Panc1 (cell line): ENCODE measurements at regions not wholly inside any gene's neighbourhood (a gene's known extent, or its start where the extent isn't known, plus 50 kb on each side); places are given as distances from the start of the nearest gene placed in this dataset.

Experiments used
- ATAC-seq: fragments of 200-7000 bp; cut with Tn5 transposase; 2 replicates; pipeline ENCODE4 v1.9.1; 2020; ENCODE audit warnings: mild to moderate bottlenecking, moderate library complexity
- BruUV-seq: library from RNA; stranded (reverse); fragments of 400-500 nt; replicated peaks from 2 replicates; lab custom pipeline; 2021; lab: Mats Ljungman, UMichigan
- CTCF ChIA-PET: fragments of 300-600 bp; sonication (Branson Sonifier 250); formaldehyde crosslinking; loops from one replicate; lab custom pipeline; 2022; ENCODE audit warnings: antibody characterized with exemption; lab: Charles Lee
- POLR2A ChIA-PET: fragments of 300-600 bp; sonication (Branson Sonifier 250); formaldehyde crosslinking; loops from one replicate; lab custom pipeline; 2022; ENCODE audit warnings: antibody characterized with exemption; lab: Charles Lee
- DNase-seq: peaks from one replicate; pipeline ENCODE4 v3.0.0-alpha.2; 2010; ENCODE audit warnings: low read depth, low spot score
- H3K27ac ChIP-seq: 2 replicates; pipeline ENCODE4 v1.5.1; 2011; ENCODE audit warnings: mild to moderate bottlenecking, low read length, inconsistent platforms
- H3K27me3 ChIP-seq: fragments of 200-500 bp; sonication (Bioruptor generic); 2 replicates; pipeline ENCODE4 v1.6.0; 2014; ENCODE audit warnings: low read length, inconsistent platforms; ENCODE audit not compliant: control insufficient read depth, insufficient read depth
- H3K36me3 ChIP-seq: fragments of 200-500 bp; sonication (Bioruptor generic); 2 replicates; pipeline ENCODE4 v1.5.1; 2014; ENCODE audit warnings: inconsistent platforms, mild to moderate bottlenecking, low read length, moderate library complexity; ENCODE audit not compliant: control insufficient read depth, insufficient read depth
- H3K4me1 ChIP-seq: 2 replicates; pipeline ENCODE4 v1.5.1; 2011; ENCODE audit warnings: inconsistent platforms, mild to moderate bottlenecking, low read length, moderate library complexity; ENCODE audit not compliant: control insufficient read depth, insufficient read depth
- H3K4me3 ChIP-seq, 2 experiments: 2 replicates each; pipeline ENCODE4 v1.5.1; 2011 to 2012; ENCODE audit warnings: low read depth in 2 of 2, low read length in 2 of 2, mild to moderate bottlenecking in 2 of 2, inconsistent platforms in 1 of 2, moderate library complexity in 1 of 2
- H3K9me3 ChIP-seq: fragments of 200-500 bp; sonication (Bioruptor generic); 2 replicates; pipeline ENCODE4 v1.5.1; 2014; ENCODE audit warnings: low read depth, mild to moderate bottlenecking, inconsistent platforms, low read length, moderate library complexity; ENCODE audit not compliant: control insufficient read depth, insufficient read depth
- POLR2AphosphoS5 ChIP-seq: IDR thresholded peaks from 2 replicates; pipeline ENCODE4 v1.6.1; 2012; ENCODE audit warnings: mild to moderate bottlenecking, low read depth, low read length, moderate library complexity
- SIN3A ChIP-seq: IDR thresholded peaks from 2 replicates; pipeline ENCODE4 v1.6.1; 2012; ENCODE audit warnings: low read depth, mild to moderate bottlenecking, low read length, moderate library complexity, borderline replicate concordance; ENCODE audit not compliant: insufficient read depth
- TCF7L2 ChIP-seq: IDR thresholded peaks from 2 replicates; pipeline ENCODE4 v1.6.1; 2011; ENCODE audit warnings: mild to moderate bottlenecking, low read depth, low read length, inconsistent platforms
- in situ Hi-C: cut with HindIII; loops from 2 replicates; pipeline ENCODE4 v1.10.0; 2016; ENCODE audit warnings: low sequenced_read_pairs, low pct_unique_long_range_greater_than_20kb
- intact Hi-C: fragments of 100-400 bp; cut with micrococcal nuclease; formaldehyde crosslinking; loops from one replicate; pipeline ENCODE4 v1.10.0; 2022; ENCODE audit not compliant: unreplicated experiment
- TF ChIP-seq, protein P1 (sequence below), 2 experiments: IDR thresholded peaks; 2 replicates each; pipeline ENCODE4 v1.6.1; 2011 to 2012; ENCODE audit warnings: low read depth in 2 of 2, control low read depth in 1 of 2, low read length in 1 of 2, mild to moderate bottlenecking in 1 of 2, moderate library complexity in 1 of 2; ENCODE audit not compliant: insufficient read depth in 1 of 2
- TF ChIP-seq, protein P2 (sequence below): fragments of 450-650 bp; IDR thresholded peaks from 2 replicates; pipeline ENCODE4 v1.5.1; 2017; ENCODE audit warnings: mild to moderate bottlenecking

DNA sequence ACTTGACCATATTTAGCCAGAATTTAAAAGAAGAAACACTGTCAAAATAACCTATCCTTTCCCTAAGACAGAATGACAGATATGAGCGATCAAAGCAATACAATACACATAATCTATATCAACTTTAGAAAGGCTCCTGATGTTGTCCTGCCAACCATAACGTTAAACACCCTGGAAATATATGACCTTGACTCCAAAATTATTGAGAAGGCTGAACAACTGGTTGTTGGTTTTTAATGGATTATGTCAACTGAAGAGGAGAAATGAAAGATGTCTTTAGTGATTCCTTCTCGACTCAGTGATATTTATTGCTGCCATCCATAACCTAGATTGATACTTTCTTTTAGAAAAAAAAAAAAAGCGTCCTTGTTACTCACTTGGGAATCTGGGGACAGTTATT is 957.2 kb downstream of the SLITRK1 start:
- Histone ChIP-seq H3K27me3 (no peaks in the 10 kb centered on the region), H3K27ac (no peak overlapping the region), H3K9me3 (no peaks in the 10 kb centered on the region), H3K36me3 (no peaks in the 10 kb centered on the region), H3K4me3 (no peak overlapping the region), H3K4me1 (no peaks in the 10 kb centered on the region)
- in situ Hi-C loops (no loop called here), intact Hi-C loops (no loop called here)
- no peak for DNase-seq
- TF ChIP-seq, protein P1, sequence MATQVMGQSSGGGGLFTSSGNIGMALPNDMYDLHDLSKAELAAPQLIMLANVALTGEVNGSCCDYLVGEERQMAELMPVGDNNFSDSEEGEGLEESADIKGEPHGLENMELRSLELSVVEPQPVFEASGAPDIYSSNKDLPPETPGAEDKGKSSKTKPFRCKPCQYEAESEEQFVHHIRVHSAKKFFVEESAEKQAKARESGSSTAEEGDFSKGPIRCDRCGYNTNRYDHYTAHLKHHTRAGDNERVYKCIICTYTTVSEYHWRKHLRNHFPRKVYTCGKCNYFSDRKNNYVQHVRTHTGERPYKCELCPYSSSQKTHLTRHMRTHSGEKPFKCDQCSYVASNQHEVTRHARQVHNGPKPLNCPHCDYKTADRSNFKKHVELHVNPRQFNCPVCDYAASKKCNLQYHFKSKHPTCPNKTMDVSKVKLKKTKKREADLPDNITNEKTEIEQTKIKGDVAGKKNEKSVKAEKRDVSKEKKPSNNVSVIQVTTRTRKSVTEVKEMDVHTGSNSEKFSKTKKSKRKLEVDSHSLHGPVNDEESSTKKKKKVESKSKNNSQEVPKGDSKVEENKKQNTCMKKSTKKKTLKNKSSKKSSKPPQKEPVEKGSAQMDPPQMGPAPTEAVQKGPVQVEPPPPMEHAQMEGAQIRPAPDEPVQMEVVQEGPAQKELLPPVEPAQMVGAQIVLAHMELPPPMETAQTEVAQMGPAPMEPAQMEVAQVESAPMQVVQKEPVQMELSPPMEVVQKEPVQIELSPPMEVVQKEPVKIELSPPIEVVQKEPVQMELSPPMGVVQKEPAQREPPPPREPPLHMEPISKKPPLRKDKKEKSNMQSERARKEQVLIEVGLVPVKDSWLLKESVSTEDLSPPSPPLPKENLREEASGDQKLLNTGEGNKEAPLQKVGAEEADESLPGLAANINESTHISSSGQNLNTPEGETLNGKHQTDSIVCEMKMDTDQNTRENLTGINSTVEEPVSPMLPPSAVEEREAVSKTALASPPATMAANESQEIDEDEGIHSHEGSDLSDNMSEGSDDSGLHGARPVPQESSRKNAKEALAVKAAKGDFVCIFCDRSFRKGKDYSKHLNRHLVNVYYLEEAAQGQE (IDR thresholded peaks at IDR 0.05; ENCODE audit: insufficient read depth in 1 of 2, low read depth in 2 of 2, low read length in 1 of 2) = no peak
- TF ChIP-seq POLR2AphosphoS5 = no peak
- TF ChIP-seq, protein P2, sequence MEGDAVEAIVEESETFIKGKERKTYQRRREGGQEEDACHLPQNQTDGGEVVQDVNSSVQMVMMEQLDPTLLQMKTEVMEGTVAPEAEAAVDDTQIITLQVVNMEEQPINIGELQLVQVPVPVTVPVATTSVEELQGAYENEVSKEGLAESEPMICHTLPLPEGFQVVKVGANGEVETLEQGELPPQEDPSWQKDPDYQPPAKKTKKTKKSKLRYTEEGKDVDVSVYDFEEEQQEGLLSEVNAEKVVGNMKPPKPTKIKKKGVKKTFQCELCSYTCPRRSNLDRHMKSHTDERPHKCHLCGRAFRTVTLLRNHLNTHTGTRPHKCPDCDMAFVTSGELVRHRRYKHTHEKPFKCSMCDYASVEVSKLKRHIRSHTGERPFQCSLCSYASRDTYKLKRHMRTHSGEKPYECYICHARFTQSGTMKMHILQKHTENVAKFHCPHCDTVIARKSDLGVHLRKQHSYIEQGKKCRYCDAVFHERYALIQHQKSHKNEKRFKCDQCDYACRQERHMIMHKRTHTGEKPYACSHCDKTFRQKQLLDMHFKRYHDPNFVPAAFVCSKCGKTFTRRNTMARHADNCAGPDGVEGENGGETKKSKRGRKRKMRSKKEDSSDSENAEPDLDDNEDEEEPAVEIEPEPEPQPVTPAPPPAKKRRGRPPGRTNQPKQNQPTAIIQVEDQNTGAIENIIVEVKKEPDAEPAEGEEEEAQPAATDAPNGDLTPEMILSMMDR = no peak
- TF ChIP-seq TCF7L2 = no peak
- TF ChIP-seq SIN3A = no peak
- no peak for ATAC-seq
- BruUV-seq = no TSS peak
- POLR2A ChIA-PET = no interaction called here
- CTCF ChIA-PET = no interaction called here

DNA sequence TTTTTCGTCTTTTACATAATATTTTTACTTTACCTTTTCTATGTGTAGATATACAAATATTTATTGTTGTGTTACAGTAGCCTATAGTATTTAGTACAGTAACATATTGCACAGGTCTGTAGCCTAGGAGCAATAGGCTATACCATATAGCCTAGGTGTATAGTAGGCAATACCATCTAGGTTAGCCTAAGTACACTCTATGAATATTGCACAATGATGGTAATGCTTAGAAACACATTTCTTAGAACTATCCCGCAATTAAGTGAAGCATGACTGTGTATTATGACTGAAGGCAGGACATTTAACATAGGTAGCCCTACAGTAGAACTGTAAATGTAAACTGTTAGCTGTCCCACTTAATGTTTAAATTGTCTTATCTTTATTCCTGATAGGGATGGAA is 964.3 kb downstream of the SLITRK1 start:
- POLR2A ChIA-PET = no interaction called here
- Histone ChIP-seq H3K4me1 (no peaks in the 10 kb centered on the region), H3K36me3 (no peaks in the 10 kb centered on the region), H3K27me3 (no peaks in the 10 kb centered on the region), H3K4me3 (no peak overlapping the region), H3K9me3 (no peaks in the 10 kb centered on the region), H3K27ac (no peak overlapping the region)
- ATAC-seq (no peak), DNase-seq (no peak)
- CTCF ChIA-PET = no interaction called here
- in situ Hi-C loops = no loop called here
- no peak for TF ChIP-seq SIN3A
- TF ChIP-seq, protein P1 (IDR thresholded peaks at IDR 0.05; ENCODE audit: insufficient read depth in 1 of 2, low read depth in 2 of 2, low read length in 1 of 2) = no peak
- TF ChIP-seq POLR2AphosphoS5 = no peak
- TF ChIP-seq, protein P2 = no peak
- TF ChIP-seq TCF7L2 = no peak
- intact Hi-C loops = no loop called here
- BruUV-seq = no TSS peak
